OCI-LY7 (cell line): ENCODE measurements at regions not wholly inside any gene's neighbourhood (a gene's known extent, or its start where the extent isn't known, plus 50 kb on each side); places are given as distances from the start of the nearest gene placed in this dataset.

Experiments used
- BruUV-seq: library from RNA; stranded (reverse); fragments of 400-500 nt; replicated peaks from 2 replicates; lab custom pipeline; 2021; lab: Mats Ljungman, UMichigan
- CTCF ChIA-PET: fragments of 300-600 bp; sonication (Branson Sonifier 250); formaldehyde crosslinking; loops from one replicate; lab custom pipeline; 2022; ENCODE audit warnings: antibody characterized with exemption; ENCODE audit not compliant: unreplicated experiment; lab: Charles Lee
- POLR2A ChIA-PET: fragments of 300-600 bp; sonication (Branson Sonifier 250); formaldehyde crosslinking; loops from one replicate; lab custom pipeline; 2022; ENCODE audit warnings: antibody characterized with exemption; lab: Charles Lee
- DNase-seq: peaks from one replicate; pipeline ENCODE4 v3.0.0-alpha.2; 2015; ENCODE audit warnings: low spot score
- H2AFZ ChIP-seq: fragments of 200-600 bp; sonication (generic), shearing (Covaris generic); 2 replicates; pipeline ENCODE4 v1.6.1; 2014; ENCODE audit warnings: mild to moderate bottlenecking, antibody characterized with exemption, low read length, moderate library complexity
- H3K27ac ChIP-seq: fragments of 200-600 bp; sonication (generic); 2 replicates; pipeline ENCODE4 v1.5.1; 2014; ENCODE audit warnings: mixed run types, low read depth, mild to moderate bottlenecking, moderate library complexity, low read length, inconsistent platforms; ENCODE audit not compliant: poor library complexity, severe bottlenecking
- H3K36me3 ChIP-seq: fragments of 200-600 bp; sonication (generic); 2 replicates; pipeline ENCODE4 v1.6.1; 2014; ENCODE audit warnings: mild to moderate bottlenecking, antibody characterized with exemption, low read length, moderate library complexity, mixed read lengths; ENCODE audit not compliant: insufficient read depth
- H3K4me1 ChIP-seq: fragments of 200-600 bp; sonication (generic); 2 replicates; pipeline ENCODE4 v1.5.1; 2014; ENCODE audit warnings: mild to moderate bottlenecking, low read length; ENCODE audit not compliant: insufficient read depth, poor library complexity, severe bottlenecking
- H3K4me2 ChIP-seq: fragments of 200-600 bp; sonication (generic); 2 replicates; pipeline ENCODE4 v1.6.1; 2014; ENCODE audit warnings: mild to moderate bottlenecking, low read length
- H3K4me3 ChIP-seq: fragments of 200-600 bp; sonication (generic); 2 replicates; pipeline ENCODE4 v1.5.1; 2014; ENCODE audit warnings: mild to moderate bottlenecking, low read depth, low read length; ENCODE audit not compliant: poor library complexity, severe bottlenecking
- H3K79me2 ChIP-seq: fragments of 200-600 bp; sonication (generic); 2 replicates; pipeline ENCODE4 v1.6.1; 2016; ENCODE audit warnings: low read depth, mild to moderate bottlenecking, low read length, moderate library complexity, mixed read lengths; ENCODE audit not compliant: insufficient read depth
- H3K9me2 ChIP-seq: fragments of 200-600 bp; sonication (generic); 2 replicates; pipeline ENCODE4 v1.6.1; 2016; ENCODE audit warnings: mild to moderate bottlenecking, low read length, mixed read lengths; ENCODE audit not compliant: insufficient read depth
- H3K9me3 ChIP-seq: fragments of 200-600 bp; sonication (generic); 2 replicates; pipeline ENCODE4 v1.6.1; 2014; ENCODE audit warnings: mild to moderate bottlenecking, mixed run types, low read length, mixed read lengths
- H4K20me1 ChIP-seq: fragments of 200-600 bp; sonication (generic); 2 replicates; pipeline ENCODE4 v1.6.1; 2014; ENCODE audit warnings: mild to moderate bottlenecking, antibody characterized with exemption, low read length, moderate library complexity, mixed read lengths; ENCODE audit not compliant: insufficient read depth
- CTCF ChIP-seq: fragments of 200-600 bp; sonication (generic); conservative IDR thresholded peaks from 2 replicates; pipeline ENCODE4 v1.5.1; 2014; ENCODE audit warnings: mild to moderate bottlenecking, antibody characterized with exemption, low read length, moderate library complexity, mixed read lengths
- EZH2phosphoT487 ChIP-seq: fragments of 200-600 bp; sonication (generic); IDR thresholded peaks from 2 replicates; pipeline ENCODE4 v1.6.1; 2018; ENCODE audit warnings: low read depth, borderline replicate concordance, mild to moderate bottlenecking, mixed run types, antibody characterized with exemption, low read length, moderate library complexity, mixed read lengths
- intact Hi-C: fragments of 100-400 bp; cut with micrococcal nuclease; formaldehyde crosslinking; loops from one replicate; pipeline ENCODE4 v1.10.0; 2022; ENCODE audit not compliant: unreplicated experiment

GRCh38 chr6:40891686-40892085 is 147.3 kb downstream of the UNC5CL start:
- POLR2A ChIA-PET, result no interaction called here
- no peak overlapping the region for H3K4me2 ChIP-seq
- TF ChIP-seq EZH2phosphoT487, result no peak
- no peak for TF ChIP-seq CTCF
- H3K36me3 ChIP-seq, result no peaks in the 10 kb centered on the region
- no peak overlapping the region for H3K4me3 ChIP-seq
- H3K79me2 ChIP-seq, result no peaks in the 10 kb centered on the region
- BruUV-seq, result no TSS peak
- H3K4me1 ChIP-seq, result no peaks in the 10 kb centered on the region
- no peaks in the 10 kb centered on the region; the same call in 1 of the 2 replicates for H4K20me1 ChIP-seq
- DNase-seq, result no peak
- intact Hi-C loops, result no loop called here
- no peaks in the 10 kb centered on the region for H3K9me2 ChIP-seq
- CTCF ChIA-PET, result no interaction called here
- no peak overlapping the region for H2AFZ ChIP-seq
- H3K9me3 ChIP-seq, result no peaks in the 10 kb centered on the region
- no peak overlapping the region for H3K27ac ChIP-seq

GRCh38 chr6:40891131-40891530 is 147.9 kb downstream of the UNC5CL start:
- H3K27ac ChIP-seq, result no peak overlapping the region
- CTCF ChIA-PET, result no interaction called here

More at GRCh38 chr6:40891131-40891530, 147.9 kb downstream of the UNC5CL start:
- H2AFZ ChIP-seq, result no peak overlapping the region
- intact Hi-C loops, result no loop called here
- no peaks in the 10 kb centered on the region for H3K9me3 ChIP-seq
- no peak for DNase-seq
- TF ChIP-seq EZH2phosphoT487, result no peak
- no peak for TF ChIP-seq CTCF
- no peaks in the 10 kb centered on the region for H3K9me2 ChIP-seq
- H4K20me1 ChIP-seq, result no peaks in the 10 kb centered on the region; the same call in 1 of the 2 replicates
- H3K79me2 ChIP-seq, result no peaks in the 10 kb centered on the region
- no peak overlapping the region for H3K4me2 ChIP-seq
- H3K4me3 ChIP-seq, result no peak overlapping the region
- H3K36me3 ChIP-seq, result no peaks in the 10 kb centered on the region
- no TSS peak for BruUV-seq
- H3K4me1 ChIP-seq, result no peaks in the 10 kb centered on the region
- POLR2A ChIA-PET, result no interaction called here
